ENCODE measurements at regions not wholly inside any gene's neighbourhood (a gene's known extent, or its start where the extent isn't known, plus 50 kb on each side); places are given as distances from the start of the nearest gene placed in this dataset.

DNA sequence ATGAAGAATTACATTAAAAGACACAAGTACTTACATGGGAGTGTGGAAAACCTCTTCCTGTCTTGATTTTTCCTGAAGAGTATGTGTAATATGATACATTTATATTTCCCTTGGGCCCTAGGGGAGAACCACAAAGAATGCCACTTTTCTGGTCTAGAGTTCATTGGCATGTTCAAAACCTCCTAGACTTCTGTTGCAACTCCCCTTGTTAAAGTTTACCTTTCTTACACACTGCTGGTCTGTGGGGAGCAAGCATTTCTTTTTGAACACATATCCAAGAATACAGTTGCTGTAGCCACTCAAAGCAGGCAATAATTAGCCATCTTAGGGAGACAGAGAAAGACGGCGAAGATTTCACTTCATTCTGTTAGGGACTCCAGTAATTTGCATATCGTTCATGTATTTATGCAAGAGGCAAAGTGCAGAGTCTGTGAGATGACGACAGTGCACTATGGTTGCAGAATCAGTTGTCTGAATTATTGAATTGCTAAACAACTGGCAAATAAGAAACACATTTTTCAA, 103.5 kb downstream of the NOL4 start:
- TF ChIP-seq ARNTL (CRISPR knock-in tag; IDR thresholded peaks at IDR 0.05; ENCODE audit: borderline replicate concordance, low read depth) (no peak), ZFP30 (CRISPR knock-in tag; IDR thresholded peaks at IDR 0.05) (no peak), BACH2 (CRISPR knock-in tag; IDR thresholded peaks at IDR 0.05; ENCODE audit: borderline replicate concordance) (no peak), ZNF70 (CRISPR knock-in tag; IDR thresholded peaks at IDR 0.05) (no peak), ZNF8 (CRISPR knock-in tag; IDR thresholded peaks at IDR 0.05) (no peak), ESRRG (CRISPR knock-in tag; IDR thresholded peaks at IDR 0.05) (no peak), ZFP3 (CRISPR knock-in tag; IDR thresholded peaks at IDR 0.05) (no peak), TCF4 (CRISPR knock-in tag; IDR thresholded peaks at IDR 0.05; ENCODE audit: borderline replicate concordance) (no peak)
- TF ChIP-seq, protein P1, sequence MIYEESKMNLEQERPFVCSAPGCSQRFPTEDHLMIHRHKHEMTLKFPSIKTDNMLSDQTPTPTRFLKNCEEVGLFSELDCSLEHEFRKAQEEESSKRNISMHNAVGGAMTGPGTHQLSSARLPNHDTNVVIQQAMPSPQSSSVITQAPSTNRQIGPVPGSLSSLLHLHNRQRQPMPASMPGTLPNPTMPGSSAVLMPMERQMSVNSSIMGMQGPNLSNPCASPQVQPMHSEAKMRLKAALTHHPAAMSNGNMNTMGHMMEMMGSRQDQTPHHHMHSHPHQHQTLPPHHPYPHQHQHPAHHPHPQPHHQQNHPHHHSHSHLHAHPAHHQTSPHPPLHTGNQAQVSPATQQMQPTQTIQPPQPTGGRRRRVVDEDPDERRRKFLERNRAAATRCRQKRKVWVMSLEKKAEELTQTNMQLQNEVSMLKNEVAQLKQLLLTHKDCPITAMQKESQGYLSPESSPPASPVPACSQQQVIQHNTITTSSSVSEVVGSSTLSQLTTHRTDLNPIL (CRISPR knock-in tag; IDR thresholded peaks at IDR 0.05; ENCODE audit: low read depth) = no peak
- TF ChIP-seq, protein P2, sequence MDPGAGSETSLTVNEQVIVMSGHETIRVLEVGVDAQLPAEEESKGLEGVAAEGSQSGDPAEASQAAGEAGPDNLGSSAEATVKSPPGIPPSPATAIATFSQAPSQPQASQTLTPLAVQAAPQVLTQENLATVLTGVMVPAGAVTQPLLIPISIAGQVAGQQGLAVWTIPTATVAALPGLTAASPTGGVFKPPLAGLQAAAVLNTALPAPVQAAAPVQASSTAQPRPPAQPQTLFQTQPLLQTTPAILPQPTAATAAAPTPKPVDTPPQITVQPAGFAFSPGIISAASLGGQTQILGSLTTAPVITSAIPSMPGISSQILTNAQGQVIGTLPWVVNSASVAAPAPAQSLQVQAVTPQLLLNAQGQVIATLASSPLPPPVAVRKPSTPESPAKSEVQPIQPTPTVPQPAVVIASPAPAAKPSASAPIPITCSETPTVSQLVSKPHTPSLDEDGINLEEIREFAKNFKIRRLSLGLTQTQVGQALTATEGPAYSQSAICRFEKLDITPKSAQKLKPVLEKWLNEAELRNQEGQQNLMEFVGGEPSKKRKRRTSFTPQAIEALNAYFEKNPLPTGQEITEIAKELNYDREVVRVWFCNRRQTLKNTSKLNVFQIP (CRISPR knock-in tag; IDR thresholded peaks at IDR 0.05; ENCODE audit: borderline replicate concordance, low read depth) = no peak
- TF ChIP-seq, protein P3, sequence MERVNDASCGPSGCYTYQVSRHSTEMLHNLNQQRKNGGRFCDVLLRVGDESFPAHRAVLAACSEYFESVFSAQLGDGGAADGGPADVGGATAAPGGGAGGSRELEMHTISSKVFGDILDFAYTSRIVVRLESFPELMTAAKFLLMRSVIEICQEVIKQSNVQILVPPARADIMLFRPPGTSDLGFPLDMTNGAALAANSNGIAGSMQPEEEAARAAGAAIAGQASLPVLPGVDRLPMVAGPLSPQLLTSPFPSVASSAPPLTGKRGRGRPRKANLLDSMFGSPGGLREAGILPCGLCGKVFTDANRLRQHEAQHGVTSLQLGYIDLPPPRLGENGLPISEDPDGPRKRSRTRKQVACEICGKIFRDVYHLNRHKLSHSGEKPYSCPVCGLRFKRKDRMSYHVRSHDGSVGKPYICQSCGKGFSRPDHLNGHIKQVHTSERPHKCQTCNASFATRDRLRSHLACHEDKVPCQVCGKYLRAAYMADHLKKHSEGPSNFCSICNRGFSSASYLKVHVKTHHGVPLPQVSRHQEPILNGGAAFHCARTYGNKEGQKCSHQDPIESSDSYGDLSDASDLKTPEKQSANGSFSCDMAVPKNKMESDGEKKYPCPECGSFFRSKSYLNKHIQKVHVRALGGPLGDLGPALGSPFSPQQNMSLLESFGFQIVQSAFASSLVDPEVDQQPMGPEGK (CRISPR knock-in tag; IDR thresholded peaks at IDR 0.05; ENCODE audit: borderline replicate concordance) = no peak
- TF ChIP-seq, protein P4, sequence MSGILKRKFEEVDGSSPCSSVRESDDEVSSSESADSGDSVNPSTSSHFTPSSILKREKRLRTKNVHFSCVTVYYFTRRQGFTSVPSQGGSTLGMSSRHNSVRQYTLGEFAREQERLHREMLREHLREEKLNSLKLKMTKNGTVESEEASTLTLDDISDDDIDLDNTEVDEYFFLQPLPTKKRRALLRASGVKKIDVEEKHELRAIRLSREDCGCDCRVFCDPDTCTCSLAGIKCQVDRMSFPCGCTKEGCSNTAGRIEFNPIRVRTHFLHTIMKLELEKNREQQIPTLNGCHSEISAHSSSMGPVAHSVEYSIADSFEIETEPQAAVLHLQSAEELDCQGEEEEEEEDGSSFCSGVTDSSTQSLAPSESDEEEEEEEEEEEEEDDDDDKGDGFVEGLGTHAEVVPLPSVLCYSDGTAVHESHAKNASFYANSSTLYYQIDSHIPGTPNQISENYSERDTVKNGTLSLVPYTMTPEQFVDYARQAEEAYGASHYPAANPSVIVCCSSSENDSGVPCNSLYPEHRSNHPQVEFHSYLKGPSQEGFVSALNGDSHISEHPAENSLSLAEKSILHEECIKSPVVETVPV (CRISPR knock-in tag; IDR thresholded peaks at IDR 0.05) = no peak
- no peak for ATAC-seq

DNA sequence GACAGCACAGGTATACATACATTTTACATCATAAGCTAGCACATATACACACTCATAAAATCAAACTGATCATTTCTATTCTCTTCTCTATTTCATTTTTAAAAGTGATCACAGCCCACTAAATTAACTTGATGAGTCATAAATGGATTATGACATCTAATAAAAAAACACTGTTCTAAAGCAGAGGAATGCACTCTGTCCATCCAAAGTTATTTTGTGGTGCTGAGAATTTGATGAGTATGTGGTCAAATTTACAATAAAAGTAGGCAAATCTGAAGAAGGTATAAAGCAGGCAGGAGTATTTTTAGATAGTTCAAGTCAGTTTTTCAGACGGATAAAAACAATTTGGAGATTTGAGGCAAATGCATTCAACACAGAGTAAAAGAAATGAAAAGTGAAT, 104.4 kb downstream of the NOL4 start:
- no peak for ATAC-seq
- TF ChIP-seq ZNF8 (CRISPR knock-in tag; IDR thresholded peaks at IDR 0.05) (no peak), ZNF565 (CRISPR knock-in tag; conservative IDR thresholded peaks at IDR 0.05; ENCODE audit: low read depth) (no peak), PPARA (CRISPR knock-in tag; IDR thresholded peaks at IDR 0.05; ENCODE audit: borderline replicate concordance) (no peak), RARB (CRISPR knock-in tag; IDR thresholded peaks at IDR 0.05) (no peak), ZC3H10 (CRISPR knock-in tag; IDR thresholded peaks at IDR 0.05) (no peak), ZFP3 (CRISPR knock-in tag; IDR thresholded peaks at IDR 0.05) (no peak), ISL1 (CRISPR knock-in tag; IDR thresholded peaks at IDR 0.05) (peak; percentile 86)
- TF ChIP-seq, protein P1 (CRISPR knock-in tag; IDR thresholded peaks at IDR 0.05; ENCODE audit: low read depth) = peak; percentile 32; the same call in 1 of the 2 replicates
- TF ChIP-seq, protein P3 (CRISPR knock-in tag; IDR thresholded peaks at IDR 0.05; ENCODE audit: borderline replicate concordance) = no peak

DNA sequence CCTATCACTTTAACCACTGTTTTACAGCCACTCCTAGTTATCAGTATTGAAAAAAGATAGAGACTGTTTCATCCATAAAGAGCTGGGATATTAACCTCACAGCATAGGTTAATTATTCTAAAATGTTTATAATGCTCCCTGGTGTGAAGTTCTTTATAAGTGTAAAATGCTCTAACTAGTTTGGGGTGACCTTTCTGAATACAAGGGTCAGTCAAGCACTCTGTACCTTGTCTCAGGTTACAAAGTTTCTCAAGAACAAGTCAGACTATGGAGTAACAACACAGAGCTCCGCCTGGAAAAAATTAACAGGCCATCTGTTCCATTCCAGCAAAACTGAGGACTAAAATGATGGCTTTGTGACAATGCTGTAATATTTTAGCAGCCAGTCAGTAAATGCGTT, 107.4 kb downstream of the NOL4 start:
- ATAC-seq = no peak

More for the DNA sequence above, 107.4 kb downstream of the NOL4 start:
- TF ChIP-seq, protein P2 (CRISPR knock-in tag; IDR thresholded peaks at IDR 0.05; ENCODE audit: borderline replicate concordance, low read depth) = no peak
- TF ChIP-seq PPARA (CRISPR knock-in tag; IDR thresholded peaks at IDR 0.05; ENCODE audit: borderline replicate concordance) (no peak), TOX (CRISPR knock-in tag; IDR thresholded peaks at IDR 0.05; ENCODE audit: borderline replicate concordance) (no peak), TCF4 (CRISPR knock-in tag; IDR thresholded peaks at IDR 0.05; ENCODE audit: borderline replicate concordance) (peak; percentile 72; the same call in 1 of the 2 replicates)
- TF ChIP-seq, protein P5, sequence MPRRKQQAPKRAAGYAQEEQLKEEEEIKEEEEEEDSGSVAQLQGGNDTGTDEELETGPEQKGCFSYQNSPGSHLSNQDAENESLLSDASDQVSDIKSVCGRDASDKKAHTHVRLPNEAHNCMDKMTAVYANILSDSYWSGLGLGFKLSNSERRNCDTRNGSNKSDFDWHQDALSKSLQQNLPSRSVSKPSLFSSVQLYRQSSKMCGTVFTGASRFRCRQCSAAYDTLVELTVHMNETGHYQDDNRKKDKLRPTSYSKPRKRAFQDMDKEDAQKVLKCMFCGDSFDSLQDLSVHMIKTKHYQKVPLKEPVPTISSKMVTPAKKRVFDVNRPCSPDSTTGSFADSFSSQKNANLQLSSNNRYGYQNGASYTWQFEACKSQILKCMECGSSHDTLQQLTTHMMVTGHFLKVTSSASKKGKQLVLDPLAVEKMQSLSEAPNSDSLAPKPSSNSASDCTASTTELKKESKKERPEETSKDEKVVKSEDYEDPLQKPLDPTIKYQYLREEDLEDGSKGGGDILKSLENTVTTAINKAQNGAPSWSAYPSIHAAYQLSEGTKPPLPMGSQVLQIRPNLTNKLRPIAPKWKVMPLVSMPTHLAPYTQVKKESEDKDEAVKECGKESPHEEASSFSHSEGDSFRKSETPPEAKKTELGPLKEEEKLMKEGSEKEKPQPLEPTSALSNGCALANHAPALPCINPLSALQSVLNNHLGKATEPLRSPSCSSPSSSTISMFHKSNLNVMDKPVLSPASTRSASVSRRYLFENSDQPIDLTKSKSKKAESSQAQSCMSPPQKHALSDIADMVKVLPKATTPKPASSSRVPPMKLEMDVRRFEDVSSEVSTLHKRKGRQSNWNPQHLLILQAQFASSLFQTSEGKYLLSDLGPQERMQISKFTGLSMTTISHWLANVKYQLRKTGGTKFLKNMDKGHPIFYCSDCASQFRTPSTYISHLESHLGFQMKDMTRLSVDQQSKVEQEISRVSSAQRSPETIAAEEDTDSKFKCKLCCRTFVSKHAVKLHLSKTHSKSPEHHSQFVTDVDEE (CRISPR knock-in tag; IDR thresholded peaks at IDR 0.05) = 0 out of 2 replicates have a peak, but pooled peaks have one; percentile 37

Data from SK-N-SH treated with all-trans-retinoic acid at 6 μM for 48 hours (cell line).